Right ventricle myocardium superior (tissue), 1 donor: ENCODE measurements at regions not wholly inside any gene's neighbourhood (a gene's known extent, or its start where the extent isn't known, plus 50 kb on each side); places are given as distances from the start of the nearest gene placed in this dataset.
A peak's percentile ranks its signal among the peaks of the same experiment; 100 is the strongest.
"Not testable (repeated sequence)": the region's sequence is repeated elsewhere in the genome, so short reads cannot be mapped to it uniquely, and the experiment has no call there.

Experiments
- ATAC-seq: fragments of 200-7000 bp; cut with Tn5 transposase; one replicate; pipeline ENCODE4 v1.9.1; 2020; ENCODE audit warnings: mild to moderate bottlenecking; ENCODE audit not compliant: poor library complexity
- DNase-seq: peaks from one replicate; pipeline ENCODE4 v3.0.0-alpha.2; 2020
- intact Hi-C: fragments of 100-400 bp; cut with DNase I; formaldehyde crosslinking; loops from one replicate; pipeline ENCODE4 v1.11.2; 2022
- donor health status: DM: no; HTN: yes; CAD: no; lungs with severe emphysema.

GRCh38 chr10:118865998-118866693, 111.4 kb upstream of the CACUL1 start:
- no peak for ATAC-seq
- intact Hi-C loops: no loop called here

GRCh38 chr10:118867768-118868167, 113.0 kb upstream of the CACUL1 start:
- intact Hi-C loops: no loop called here
- DNase-seq (no peak), ATAC-seq (no peak)

More at GRCh38 chr10:118865998-118866693, 111.4 kb upstream of the CACUL1 start:
- no peak for DNase-seq

- intact Hi-C loops: no loop called here
- no peak for DNase-seq
- no peak for ATAC-seq
Observed at GRCh38 chr10:118868589-118868988, 113.8 kb upstream of the CACUL1 start.

- intact Hi-C loops: no loop called here
- no peak for DNase-seq
- peak; percentile 92 for ATAC-seq
Observed at GRCh38 chr10:118870467-118871243, 115.9 kb upstream of the CACUL1 start.

- ATAC-seq (no peak), DNase-seq (no peak)
- intact Hi-C loops: no loop called here
Observed at GRCh38 chr10:118871244-118871865, 116.6 kb upstream of the CACUL1 start.

- no peak for ATAC-seq
- intact Hi-C loops: no loop called here
- no peak for DNase-seq
Observed at GRCh38 chr10:118873091-118873737, 118.4 kb upstream of the CACUL1 start.

GRCh38 chr10:118873738-118874105, 119.0 kb upstream of the CACUL1 start:
- intact Hi-C loops: no loop called here
- ATAC-seq (no peak), DNase-seq (no peak)

GRCh38 chr10:118874171-118874570, 119.4 kb upstream of the CACUL1 start:
- no peak for DNase-seq
- intact Hi-C loops: no loop called here
- no peak for ATAC-seq

GRCh38 chr10:118875087-118875486, 120.3 kb upstream of the CACUL1 start:
- intact Hi-C loops: no loop called here
- no peak for DNase-seq
- ATAC-seq: no peak

GRCh38 chr10:118882741-118883140, 128.0 kb upstream of the CACUL1 start:
- no peak for ATAC-seq
- DNase-seq: no peak
- intact Hi-C loops: no loop called here

- intact Hi-C loops: no loop called here
- ATAC-seq (no peak), DNase-seq (no peak)
Observed at GRCh38 chr10:118892255-118892654, 137.3 kb upstream of the NANOS1 start.

- intact Hi-C loops, DNase-seq, ATAC-seq: not testable (repeated sequence)
Observed at GRCh38 chr10:118894891-118895290, 134.6 kb upstream of the NANOS1 start.

- ATAC-seq (no peak), DNase-seq (no peak)
- intact Hi-C loops: no loop called here
Observed at GRCh38 chr10:118900617-118901016, 128.9 kb upstream of the NANOS1 start.

- intact Hi-C loops: no loop called here
- DNase-seq (no peak), ATAC-seq (no peak)
Observed at GRCh38 chr10:118901380-118901779, 128.1 kb upstream of the NANOS1 start.

- ATAC-seq: no peak
- DNase-seq: no peak
- intact Hi-C loops: no loop called here
Observed at GRCh38 chr10:118901906-118902305, 127.6 kb upstream of the NANOS1 start.

- DNase-seq, ATAC-seq, intact Hi-C loops: not testable (repeated sequence)
Observed at GRCh38 chr10:118902656-118903055, 126.9 kb upstream of the NANOS1 start.

GRCh38 chr10:118903251-118903650, 126.3 kb upstream of the NANOS1 start:
- ATAC-seq: no peak
- intact Hi-C loops: no loop called here
- DNase-seq: no peak

GRCh38 chr10:118903691-118904090, 125.8 kb upstream of the NANOS1 start:
- intact Hi-C loops: no loop called here
- DNase-seq (no peak), ATAC-seq (no peak)

GRCh38 chr10:118904286-118904685, 125.2 kb upstream of the NANOS1 start:
- DNase-seq (no peak), ATAC-seq (no peak)
- intact Hi-C loops: no loop called here
